GM21825 (cell line): ENCODE measurements at regions not wholly inside any gene's neighbourhood (a gene's known extent, or its start where the extent isn't known, plus 50 kb on each side); places are given as distances from the start of the nearest gene placed in this dataset.
"Not testable (repeated sequence)": the region's sequence is repeated elsewhere in the genome, so short reads cannot be mapped to it uniquely, and the experiment has no call there.

Source experiments
- ATAC-seq: cut with Tn5 transposase; IDR thresholded peaks from one replicate; pipeline ENCODE4 v1.9.1; 2021; ENCODE audit warnings: mild to moderate bottlenecking, moderate library complexity; ENCODE audit not compliant: unreplicated experiment

DNA sequence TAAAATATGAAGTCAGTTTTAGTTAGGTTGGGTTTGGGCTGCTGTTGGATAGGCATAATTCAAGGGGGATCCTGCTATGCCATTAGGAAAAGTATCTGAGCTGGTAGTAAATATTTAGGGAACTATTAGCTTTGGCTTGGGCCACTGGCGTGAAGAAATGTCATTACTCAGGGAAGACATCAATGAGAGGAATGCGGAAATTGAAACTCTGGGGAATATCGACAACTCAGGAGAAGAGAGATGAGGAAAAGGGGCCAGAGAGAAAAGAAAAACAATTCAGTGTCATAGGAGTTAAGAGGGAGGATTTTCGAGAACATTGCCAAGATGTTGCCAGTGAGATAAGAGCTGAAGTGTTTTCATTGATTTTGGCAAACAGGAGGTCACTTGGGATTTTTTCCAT lies 149.7 kb upstream of the PARD3B start:
- ATAC-seq = no peak

- no peak for ATAC-seq
Observed at GRCh38 chr2:204401114-204401513, 144.2 kb upstream of the PARD3B start.

DNA sequence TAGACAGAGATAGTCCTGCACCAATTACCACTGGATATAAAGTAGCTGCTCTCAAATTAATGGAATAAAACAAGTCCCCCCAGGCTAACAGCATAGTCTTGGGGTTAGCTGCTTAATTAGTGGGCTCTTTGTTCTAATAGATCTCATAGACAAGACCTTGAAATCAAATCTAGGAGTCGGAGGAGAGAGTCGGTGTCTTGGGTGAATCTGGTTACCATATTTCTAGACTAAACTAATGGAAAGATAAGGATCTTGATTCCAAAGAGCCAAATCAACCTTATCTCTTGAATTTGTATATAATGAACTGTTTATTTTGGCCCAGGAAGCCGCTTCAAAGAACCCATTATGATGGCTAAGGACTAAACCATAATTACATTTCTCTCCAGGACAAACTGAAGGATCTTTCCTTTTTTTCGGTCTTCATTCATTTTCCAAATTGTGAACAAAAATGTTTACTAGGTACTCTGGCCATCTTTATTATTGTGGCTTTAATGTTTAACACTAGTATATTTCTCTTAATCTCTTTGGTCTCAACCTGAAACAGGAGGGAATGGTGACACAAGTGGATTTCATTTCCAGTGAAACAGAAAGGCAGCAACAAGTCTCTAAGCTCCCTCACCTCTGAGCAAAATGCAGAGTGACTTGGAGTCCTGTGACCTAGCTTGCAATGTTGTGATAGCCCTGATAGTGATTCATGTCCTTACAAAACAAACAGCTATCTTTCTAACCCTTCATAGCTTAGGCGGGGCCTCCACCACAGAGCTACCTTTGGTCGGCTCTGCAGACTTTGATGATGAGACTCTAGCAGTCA lies 137.9 kb upstream of the PARD3B start:
- ATAC-seq = no peak

DNA sequence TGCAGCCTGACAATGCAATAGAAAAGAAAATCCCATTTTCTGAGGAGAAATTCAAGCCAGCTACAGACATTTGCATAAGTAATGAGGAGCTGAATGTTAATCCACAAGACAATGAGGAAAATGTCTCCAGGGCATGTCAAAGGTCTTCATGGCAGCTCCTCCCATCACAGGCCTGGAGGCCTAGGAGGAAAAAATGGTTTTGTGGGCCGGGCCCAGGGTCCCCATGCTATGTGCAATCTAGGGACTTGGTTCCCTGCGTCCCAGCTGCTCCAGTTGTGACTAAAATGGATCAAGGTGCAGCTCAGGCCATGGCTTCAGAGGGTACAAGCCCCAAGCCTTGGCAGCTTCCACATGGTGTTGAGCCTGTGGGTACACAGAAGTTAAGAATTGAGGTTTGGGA lies 132.5 kb upstream of the PARD3B start:
- ATAC-seq = not testable (repeated sequence)

DNA sequence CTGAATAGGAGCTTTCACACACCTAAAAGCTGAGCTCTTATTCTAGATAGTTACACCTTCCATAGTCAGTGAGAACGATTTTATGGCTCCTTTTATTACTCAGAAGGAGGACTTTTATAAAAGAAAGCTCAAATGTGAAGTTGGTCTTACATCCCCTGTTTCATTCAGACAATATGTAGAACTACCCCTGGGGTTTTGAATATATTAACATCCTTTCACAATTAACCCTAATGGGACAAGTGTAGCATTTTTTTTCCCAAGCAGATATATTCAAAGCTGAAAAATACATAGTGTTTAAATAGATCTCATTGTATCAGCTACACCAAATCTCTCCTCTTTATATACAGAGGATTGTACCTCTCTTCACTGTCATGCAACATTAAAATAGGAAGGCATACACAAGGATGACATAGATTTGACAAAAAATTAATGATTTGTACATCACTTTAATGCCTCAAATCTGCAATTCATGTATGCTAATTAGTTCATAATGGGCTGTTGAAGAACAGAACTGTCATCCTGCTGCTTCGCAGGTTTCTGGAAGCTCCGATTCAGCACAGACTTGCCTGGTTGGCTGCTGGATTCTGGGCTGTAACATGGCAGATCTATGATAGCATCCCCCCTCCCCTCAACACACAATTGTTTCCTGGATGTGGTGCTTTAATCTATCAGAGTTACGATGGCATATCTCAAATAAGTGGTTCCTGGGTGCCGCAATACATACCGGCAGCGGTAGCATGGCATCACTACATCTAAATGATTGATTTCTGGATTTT lies 129.7 kb upstream of the PARD3B start:
- no peak for ATAC-seq

DNA sequence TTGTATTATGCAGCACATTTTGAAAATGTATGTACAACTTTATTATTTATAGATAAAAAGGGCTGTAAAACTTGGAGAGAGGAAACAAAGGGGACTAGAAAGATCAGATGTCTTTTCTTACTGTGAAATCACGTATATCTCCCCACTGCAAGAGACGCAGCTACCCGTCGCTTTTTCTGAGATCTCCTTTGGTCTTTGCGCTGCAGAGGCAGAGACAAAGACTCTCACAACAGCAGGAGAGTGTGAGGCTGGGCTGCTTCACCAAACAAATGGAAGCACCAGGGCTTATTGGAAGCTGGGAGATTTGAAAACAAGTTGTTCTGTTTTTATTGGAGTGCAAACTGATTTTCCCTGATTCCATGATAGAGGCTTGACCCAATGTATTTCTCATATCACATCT lies 129.0 kb upstream of the PARD3B start:
- ATAC-seq = no peak

- no peak for ATAC-seq
Observed at GRCh38 chr2:204425821-204426220, 119.5 kb upstream of the PARD3B start.

DNA sequence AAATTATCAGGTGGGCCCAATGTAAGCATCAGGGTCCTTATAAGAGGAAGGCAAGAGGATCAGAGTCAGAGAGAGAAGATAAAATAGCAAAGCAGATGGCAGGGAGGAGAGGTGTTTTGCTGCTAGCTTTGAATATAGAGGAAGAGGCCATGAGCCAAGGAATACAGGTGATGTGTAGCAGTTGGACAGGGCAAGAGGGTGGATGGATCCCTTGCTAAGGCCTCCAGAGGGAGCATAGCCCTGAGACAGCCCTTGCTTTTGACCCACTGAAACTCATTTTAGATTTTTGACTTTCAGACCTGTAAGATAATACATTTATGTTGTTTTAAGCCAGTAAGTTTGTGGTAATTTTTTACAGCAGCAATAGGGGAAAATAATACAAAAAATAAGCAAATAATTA lies 116.6 kb upstream of the PARD3B start:
- no peak for ATAC-seq

DNA sequence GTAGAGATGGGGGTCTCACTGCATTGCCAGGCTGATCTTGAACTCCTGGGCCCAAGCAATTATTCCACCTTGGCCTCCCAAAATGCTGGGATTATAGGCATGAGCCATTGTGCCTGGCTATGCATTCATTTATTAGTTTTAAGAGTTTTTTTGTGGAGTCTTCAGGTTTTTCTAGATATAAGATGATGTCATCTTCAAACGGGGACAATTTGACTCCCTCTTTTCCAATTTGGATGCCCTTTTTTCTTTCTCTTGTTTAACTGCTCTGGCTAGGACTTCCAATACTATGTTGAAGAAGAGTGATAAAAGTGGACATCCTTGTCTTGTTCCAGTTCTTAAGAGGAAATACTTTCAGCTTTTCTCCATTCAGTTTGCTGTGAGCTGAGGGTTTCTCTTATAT lies 113.7 kb upstream of the PARD3B start:
- ATAC-seq = no peak

DNA sequence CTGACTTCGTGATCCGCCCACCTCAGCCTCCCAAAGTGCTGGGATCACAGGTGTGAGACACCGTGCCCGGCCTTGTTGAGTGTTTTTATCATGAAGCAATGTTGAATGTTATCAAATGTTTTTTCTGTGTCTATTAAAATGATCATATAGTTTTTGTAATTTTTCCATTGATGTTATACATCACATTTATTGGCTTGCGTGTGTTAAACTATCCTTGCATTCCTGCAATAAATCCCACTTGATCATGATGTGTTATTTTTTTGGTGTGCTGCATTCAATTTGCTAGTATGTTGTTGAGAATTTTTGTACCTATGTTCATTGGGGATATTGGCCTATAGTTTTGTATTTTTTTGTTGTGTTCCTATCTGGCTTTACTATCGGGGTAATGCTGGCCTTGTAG lies 113.1 kb upstream of the PARD3B start:
- no peak for ATAC-seq

GRCh38 chr2:204434660-204435462 lies 110.4 kb upstream of the PARD3B start:
- ATAC-seq = no peak

DNA sequence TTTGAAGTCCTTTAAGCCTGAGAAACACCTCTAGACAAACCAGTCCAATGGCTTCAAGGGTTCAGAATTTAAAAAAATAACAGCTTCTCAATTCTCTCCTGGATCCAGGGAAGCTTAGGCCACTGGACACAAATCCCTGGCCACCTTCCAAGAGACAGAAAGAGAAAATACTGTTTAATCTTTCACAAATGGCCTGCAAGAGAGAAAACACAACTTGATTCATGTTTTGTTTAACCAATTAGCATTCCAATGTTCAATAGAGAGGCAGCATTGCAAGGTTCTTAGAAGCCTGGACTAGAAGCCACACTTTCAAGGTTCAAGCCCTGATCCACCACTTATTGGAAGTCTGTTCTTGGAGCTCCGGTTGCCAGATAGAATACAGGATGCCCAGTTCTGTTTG lies 109.0 kb upstream of the PARD3B start:
- ATAC-seq = no peak

- no peak for ATAC-seq
Observed at GRCh38 chr2:204437408-204437807, 107.9 kb upstream of the PARD3B start.

- ATAC-seq = no peak
Observed at GRCh38 chr2:204437815-204438756, 107.2 kb upstream of the PARD3B start.

DNA sequence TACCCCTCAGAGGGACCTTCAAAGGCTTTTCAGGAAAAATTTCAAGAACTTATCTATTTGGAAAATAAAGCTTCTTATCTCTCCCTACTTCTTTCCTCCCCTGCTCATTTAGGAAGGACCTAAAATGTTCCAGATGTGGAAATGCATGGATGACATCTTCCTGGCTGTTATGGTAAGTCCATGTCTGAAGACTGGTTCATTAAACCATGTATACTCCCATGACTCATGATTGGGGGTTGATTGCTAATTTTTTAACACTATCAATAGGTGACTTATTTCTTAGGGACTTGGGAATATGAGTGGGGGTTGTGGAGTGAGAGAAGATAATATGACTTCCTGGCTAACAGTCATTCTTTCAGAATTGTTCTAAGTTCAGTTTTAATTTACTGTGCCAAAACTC lies 104.0 kb upstream of the PARD3B start:
- no peak for ATAC-seq

GRCh38 chr2:204445149-204445548 lies 100.1 kb upstream of the PARD3B start:
- ATAC-seq = no peak

GRCh38 chr2:204447722-204448121 lies 97.6 kb upstream of the PARD3B start:
- ATAC-seq = no peak

GRCh38 chr2:204449977-204450376 lies 95.3 kb upstream of the PARD3B start:
- ATAC-seq = no peak

DNA sequence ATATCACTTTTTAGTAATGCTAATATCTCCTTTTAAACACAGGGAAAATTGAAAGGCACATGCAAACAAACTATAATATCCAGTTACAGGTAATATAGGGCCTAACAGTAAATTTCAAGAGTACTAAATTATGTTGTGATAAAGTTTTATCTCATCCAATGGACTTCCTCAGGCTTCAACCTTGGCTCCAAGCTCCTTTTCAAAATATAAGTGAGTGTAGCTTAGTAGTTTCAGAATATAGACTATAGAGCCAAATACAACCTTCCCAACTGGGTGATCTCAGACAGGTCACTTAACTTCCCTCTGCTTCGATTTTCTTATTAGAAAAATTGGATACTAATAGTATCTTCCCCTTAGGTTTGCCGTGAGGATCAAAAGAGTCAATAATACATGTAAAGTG lies 93.5 kb upstream of the PARD3B start:
- ATAC-seq = no peak

GRCh38 chr2:204452464-204453023 lies 92.7 kb upstream of the PARD3B start:
- ATAC-seq = no peak
